ENCODE measurements at regions not wholly inside any gene's neighbourhood (a gene's known extent, or its start where the extent isn't known, plus 50 kb on each side); places are given as distances from the start of the nearest gene placed in this dataset.

DNA sequence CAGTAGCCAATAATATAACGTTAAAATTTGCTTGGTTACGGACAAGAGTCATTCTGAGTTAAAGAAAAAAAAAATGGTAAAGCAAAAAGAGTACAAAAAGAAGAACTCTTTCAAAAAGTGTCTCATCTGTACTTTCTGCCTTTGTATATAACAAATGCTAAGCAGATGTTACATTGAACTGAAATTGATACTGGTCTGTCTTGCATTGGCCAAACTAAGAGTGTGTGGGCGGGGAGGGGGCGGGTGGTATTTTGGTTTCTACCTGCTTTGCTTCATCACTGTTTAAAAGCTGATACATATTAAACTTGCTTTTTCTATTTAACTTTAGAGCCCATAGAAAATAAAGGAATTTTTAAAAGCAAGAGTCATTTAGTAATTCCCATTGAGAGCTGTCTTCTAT lies 215.0 kb upstream of the THBS1 start:
- H3K27me3 ChIP-seq = no peaks in the 10 kb centered on the region
- peaks cover 0 to 19% (median 0%) of the 10 kb centered on the region in 11 donors for H3K9me3 ChIP-seq
- no peaks in the 10 kb centered on the region for H3K36me3 ChIP-seq
- no peak overlapping the region for H3K4me3 ChIP-seq
- WGBS, 2 donors = 91 to 95% methylated on average over 4 of the region's 4 CpGs
- H3K27ac ChIP-seq = no peak overlapping the region
- no peak for DNase-seq
- TF ChIP-seq, protein P1, sequence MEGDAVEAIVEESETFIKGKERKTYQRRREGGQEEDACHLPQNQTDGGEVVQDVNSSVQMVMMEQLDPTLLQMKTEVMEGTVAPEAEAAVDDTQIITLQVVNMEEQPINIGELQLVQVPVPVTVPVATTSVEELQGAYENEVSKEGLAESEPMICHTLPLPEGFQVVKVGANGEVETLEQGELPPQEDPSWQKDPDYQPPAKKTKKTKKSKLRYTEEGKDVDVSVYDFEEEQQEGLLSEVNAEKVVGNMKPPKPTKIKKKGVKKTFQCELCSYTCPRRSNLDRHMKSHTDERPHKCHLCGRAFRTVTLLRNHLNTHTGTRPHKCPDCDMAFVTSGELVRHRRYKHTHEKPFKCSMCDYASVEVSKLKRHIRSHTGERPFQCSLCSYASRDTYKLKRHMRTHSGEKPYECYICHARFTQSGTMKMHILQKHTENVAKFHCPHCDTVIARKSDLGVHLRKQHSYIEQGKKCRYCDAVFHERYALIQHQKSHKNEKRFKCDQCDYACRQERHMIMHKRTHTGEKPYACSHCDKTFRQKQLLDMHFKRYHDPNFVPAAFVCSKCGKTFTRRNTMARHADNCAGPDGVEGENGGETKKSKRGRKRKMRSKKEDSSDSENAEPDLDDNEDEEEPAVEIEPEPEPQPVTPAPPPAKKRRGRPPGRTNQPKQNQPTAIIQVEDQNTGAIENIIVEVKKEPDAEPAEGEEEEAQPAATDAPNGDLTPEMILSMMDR (IDR thresholded peaks at IDR 0.05) = no peak
- H3K4me1 ChIP-seq = peaks cover 0 to 10% (median 0%) of the 10 kb centered on the region in 9 donors
- ATAC-seq = no peak
- intact Hi-C loops (cut with DNase I) = no loop called here

GRCh38 chr15:39367596-39367995 lies 213.3 kb upstream of the THBS1 start:
- no peak for ATAC-seq
- Histone ChIP-seq H3K36me3 (no peaks in the 10 kb centered on the region), H3K4me1 (peaks cover 0 to 10% (median 0%) of the 10 kb centered on the region in 9 donors), H3K27me3 (no peaks in the 10 kb centered on the region), H3K27ac (no peak overlapping the region), H3K9me3 (peaks cover 0 to 34% (median 10%) of the 10 kb centered on the region in 11 donors), H3K4me3 (no peak overlapping the region)
- DNase-seq = no peak
- WGBS, 2 donors = 87 to 91% methylated on average over 1 of the region's 1 CpG
- intact Hi-C loops (cut with DNase I) = no loop called here
- TF ChIP-seq, protein P1 (IDR thresholded peaks at IDR 0.05) = no peak

- Histone ChIP-seq H3K36me3 (no peaks in the 10 kb centered on the region), H3K27me3 (no peaks in the 10 kb centered on the region), H3K4me3 (no peak overlapping the region), H3K9me3 (peaks cover 0 to 34% (median 10%) of the 10 kb centered on the region in 11 donors), H3K27ac (no peak overlapping the region), H3K4me1 (no peaks in the 10 kb centered on the region)
- ATAC-seq = no peak
- intact Hi-C loops (cut with DNase I) = no loop called here
- TF ChIP-seq, protein P1 (IDR thresholded peaks at IDR 0.05) = no peak
- no peak for DNase-seq
- 89 to 100% methylated on average over 1 of the region's 1 CpG for WGBS, 2 donors
Observed at GRCh38 chr15:39369768-39370167, 211.1 kb upstream of the THBS1 start.

DNA sequence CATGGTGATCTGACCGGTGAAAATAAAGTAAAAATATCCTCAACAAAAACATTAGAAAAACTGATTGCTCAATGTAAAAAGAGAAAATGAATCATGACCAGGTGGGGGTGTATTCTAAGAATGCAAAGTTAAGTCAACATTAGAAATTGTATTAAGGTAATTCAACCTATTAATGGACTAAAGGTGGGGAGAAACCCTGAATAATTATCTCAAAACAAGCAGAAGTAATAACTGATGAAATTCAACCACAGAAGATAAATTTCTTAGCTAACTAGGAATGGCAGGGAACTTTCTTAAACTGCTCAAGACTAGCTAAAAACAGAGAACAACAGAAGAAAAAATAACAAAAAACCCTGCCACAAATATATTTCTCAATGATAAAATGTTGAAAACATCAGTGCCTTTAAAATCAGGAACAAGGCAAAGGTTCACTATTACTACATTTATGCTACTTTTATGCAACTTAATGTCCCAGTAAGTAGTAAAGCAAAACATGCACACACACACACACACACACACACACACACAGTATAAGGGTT lies 204.4 kb upstream of the THBS1 start:
- TF ChIP-seq, protein P1 (IDR thresholded peaks at IDR 0.05) = no peak
- intact Hi-C loops (cut with DNase I) = no loop called here
- 92 to 97% methylated on average over 1 of the region's 1 CpG for WGBS, 2 donors
- ATAC-seq (peak in 1 of 8 donors; percentile 20), DNase-seq (no peak)
- Histone ChIP-seq H3K4me1 (peaks cover 0 to 26% (median 0%) of the 10 kb centered on the region in 9 donors), H3K27ac (peak overlapping the region in 1 of 10 donors; percentile 69), H3K9me3 (peaks cover 0 to 11% (median 6%) of the 10 kb centered on the region in 11 donors), H3K36me3 (no peaks in the 10 kb centered on the region), H3K4me3 (no peak overlapping the region), H3K27me3 (no peaks in the 10 kb centered on the region)

Measured in heart right ventricle (tissue), 16 donors.